ENCODE measurements at regions not wholly inside any gene's neighbourhood (a gene's known extent, or its start where the extent isn't known, plus 50 kb on each side); places are given as distances from the start of the nearest gene placed in this dataset.
"Not testable (repeated sequence)": the region's sequence is repeated elsewhere in the genome, so short reads cannot be mapped to it uniquely, and the experiment has no call there.

DNA sequence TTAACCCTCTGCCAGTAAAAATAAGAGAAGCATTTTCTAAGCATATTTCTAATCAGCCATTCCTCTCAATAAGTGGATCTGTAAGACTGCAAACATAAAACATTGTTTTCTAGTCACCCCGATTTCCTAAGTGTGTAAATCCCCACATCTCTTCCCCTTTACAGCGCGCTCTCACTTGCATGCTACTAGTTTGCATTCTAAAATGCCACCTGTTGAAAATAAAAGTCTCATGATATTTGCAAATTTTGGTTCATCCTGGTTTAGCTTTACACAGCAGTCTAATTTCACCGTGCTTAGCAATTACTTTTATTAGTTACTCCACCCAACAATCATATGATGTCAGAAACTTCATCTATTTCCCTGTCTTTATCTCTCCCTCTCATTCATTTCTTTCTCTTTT, 1230.7 kb upstream of the ZEB2 start:
- DNase-seq, result no peak

DNA sequence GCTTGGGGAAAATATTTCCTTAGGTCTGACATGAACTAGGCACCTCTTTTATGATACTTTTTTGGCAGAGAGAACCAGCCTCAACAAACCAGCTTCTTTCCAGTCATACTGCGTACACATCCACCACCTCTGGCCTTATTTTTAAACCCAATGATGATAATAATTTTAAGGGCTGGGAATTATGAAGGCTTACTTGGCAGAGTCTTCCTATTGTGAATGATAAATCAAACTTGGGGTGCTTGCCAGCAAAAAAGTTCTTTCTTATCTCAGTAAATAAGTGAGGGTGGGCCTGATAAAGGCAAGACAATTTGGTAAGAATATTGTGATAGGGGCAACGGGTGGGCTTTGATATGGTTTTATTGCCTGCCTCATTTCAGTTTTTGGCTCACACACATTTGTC, 1230.2 kb upstream of the ZEB2 start:
- DNase-seq, result no peak

DNA sequence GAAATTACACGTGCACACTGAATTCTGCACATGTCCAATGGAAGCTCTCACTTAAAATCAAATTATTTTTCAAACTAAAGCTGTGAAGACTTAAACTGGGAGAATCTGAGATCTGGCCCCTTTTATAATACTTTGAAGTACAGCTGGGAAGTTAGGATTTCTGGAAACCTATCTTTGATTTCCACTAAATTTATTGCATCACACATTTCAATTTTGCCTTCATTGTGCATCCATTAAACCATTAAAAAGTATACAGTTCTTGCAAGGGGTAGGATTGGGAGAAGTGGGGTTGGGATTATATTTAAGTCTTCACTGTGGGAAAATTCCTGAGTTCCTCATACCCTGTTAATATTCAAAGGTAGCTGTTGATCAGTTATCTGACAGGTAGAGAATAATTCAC, 1229.6 kb upstream of the ZEB2 start:
- DNase-seq, result no peak

DNA sequence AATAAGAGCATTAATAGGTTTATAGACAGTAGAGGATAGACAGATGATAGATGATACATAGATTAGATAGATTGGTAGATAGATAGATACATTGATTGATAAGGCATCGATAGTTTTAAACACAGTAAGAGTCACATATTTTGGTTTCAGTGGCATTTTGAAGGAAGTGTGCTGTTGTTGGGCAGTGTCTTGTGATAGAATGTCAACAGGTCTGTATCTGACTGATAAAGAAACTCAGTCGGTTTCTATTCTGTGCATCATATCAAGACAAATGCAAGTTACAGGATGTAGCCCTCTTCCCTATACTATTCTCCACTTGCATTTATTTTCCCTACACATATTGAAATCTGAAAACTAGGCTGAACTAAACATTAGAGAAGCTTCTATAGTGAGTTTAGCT, 1229.0 kb upstream of the ZEB2 start:
- DNase-seq, result no peak

DNA sequence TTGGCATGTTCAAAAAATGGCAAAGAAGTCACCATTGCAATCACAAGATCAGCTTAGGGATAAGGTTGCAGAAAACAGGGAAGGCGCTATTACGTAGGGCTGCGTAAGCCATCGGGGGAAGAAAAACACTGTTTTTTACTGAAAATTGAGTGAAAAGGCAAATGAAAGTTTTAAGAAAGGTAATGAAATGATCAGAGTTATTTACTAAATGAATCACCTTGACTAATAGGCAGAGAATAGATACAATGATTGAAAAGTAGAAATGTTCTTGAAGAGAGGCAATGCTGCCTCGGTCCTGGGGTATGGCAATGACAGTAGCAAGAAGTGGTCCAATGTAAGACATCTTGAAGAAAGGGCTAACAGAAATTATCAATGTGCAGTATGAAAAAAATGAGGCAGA, 1227.8 kb upstream of the ZEB2 start:
- no peak for DNase-seq

DNA sequence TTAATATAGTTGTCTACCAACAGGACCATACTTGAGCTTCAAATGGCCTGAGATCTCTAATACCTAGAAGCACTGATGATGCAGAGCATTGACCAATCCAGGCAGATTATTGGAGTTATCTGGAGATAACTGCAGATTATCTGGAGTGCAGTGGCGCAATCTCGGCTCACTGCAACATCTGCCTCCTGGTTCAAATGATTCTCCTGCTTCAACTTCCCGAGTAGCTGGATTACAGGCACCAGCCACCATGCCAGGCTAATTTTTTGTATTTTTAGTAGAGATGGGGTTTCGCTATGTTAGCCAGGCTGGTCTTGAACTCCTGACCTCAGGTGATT, 1225.4 kb upstream of the ZEB2 start:
- DNase-seq, result not testable (repeated sequence)

DNA sequence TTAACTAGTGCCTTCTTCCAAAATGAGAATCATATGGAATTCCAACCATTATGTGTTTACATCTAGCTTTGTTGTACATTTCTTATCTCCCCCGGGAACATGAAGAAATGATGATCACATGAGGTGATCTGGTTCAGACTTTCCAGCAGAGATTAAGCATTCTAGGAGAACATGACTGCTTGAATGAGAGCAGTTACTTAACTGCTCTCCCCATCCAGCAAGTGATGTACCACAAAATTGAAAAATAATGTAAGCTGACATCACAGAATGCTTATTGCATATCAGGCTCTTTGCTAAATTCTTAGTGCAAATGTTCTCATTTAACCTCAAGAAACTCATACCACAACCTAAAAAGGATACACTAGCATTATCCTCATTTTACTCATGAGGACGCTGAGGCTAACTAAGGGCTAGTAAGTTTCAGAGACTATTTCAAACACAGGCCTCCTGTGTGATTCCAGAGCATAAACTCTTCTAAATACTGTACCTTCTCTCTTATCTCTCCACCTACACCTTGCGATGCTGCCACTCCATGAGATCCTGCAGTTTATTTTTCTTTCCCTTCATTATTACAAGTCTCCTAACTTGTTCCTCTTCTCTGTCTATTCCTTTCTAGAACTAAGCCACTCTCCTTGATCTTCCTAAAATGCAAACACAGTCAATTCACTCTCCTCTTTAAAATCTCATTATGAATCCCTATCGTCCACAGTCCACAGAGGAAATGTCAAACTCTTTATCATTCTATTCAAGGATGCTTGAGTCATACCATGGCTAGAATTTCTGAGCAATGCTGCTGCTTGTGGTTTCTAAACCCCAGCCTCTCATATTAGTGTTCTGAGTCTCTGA, 1224.8 kb upstream of the ZEB2 start:
- DNase-seq, result no peak

DNA sequence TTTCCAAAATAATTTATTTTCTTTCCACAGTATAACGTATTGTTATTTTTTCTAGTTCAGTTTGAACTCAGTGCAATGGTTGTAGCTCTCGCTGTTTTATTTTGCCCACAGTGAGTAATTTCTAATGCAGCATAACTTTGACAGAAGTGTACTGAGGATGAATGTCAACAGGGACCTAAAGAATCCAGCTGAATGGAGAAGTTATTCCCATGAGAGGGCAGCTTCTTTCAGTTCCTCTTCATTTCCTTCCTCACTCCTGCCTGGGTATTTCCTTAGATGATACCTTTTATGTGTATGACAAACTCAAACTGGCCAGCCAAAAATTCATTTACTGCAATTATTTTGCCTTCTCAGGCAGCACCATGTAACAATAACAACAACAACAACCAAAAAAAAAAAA, 1223.1 kb upstream of the ZEB2 start:
- DNase-seq, result no peak

DNA sequence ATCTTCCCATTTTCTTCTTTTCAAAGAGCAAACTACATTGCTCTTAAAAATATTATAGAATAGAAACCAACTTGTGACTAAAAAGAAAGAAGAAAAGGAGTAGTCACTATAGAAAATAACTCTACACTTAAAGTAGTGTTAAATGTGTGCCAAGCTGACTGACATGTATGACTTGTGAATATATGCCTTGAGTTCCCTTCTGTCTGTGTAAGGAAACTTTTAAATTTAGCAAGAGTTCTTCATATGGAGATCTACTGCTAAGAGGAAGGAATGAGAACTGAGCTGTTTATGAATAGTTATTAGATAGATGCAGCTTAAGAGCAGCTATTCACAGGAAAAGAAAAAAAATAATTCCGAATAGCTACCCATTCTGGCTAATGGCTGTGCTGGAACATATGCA, 1221.7 kb upstream of the ZEB2 start:
- DNase-seq, result no peak

DNA sequence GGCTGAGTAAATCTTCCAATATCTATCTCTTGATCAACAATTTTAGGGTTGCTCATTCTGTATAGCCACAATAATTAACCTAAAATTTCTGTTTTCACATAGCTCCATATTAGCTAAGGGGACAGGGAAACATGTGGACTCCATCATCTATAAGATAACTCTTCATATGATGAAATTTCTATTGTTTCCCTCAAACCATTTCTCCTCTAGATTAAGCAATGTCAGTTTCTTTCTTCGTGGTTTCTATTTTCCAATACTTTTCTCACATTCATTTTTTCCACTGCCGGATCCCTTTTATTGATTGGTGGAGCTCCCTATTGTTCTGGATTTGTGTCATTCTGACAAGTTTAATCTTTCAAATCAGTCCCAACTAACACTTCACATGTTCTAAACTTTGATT, 1221.3 kb upstream of the ZEB2 start:
- DNase-seq, result no peak

DNA sequence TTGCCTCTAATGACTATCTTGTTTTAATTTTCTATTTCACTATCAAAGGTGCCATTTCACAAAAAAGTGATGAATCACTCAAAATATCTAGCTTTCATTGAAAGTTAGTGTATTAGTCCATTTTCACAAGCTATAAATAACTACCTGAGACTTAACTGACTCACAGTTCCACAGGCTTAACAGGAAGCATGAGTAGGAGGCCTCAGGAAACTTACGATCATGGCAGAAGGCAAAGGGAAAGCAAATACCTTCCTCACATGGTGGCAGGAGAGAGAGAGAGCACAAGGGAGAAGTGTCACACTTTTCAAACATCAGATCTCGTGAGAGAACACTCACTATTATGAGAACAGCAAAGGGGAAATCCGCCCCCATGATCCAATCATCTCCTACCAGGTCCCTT, 1220.4 kb upstream of the ZEB2 start:
- no peak for DNase-seq

DNA sequence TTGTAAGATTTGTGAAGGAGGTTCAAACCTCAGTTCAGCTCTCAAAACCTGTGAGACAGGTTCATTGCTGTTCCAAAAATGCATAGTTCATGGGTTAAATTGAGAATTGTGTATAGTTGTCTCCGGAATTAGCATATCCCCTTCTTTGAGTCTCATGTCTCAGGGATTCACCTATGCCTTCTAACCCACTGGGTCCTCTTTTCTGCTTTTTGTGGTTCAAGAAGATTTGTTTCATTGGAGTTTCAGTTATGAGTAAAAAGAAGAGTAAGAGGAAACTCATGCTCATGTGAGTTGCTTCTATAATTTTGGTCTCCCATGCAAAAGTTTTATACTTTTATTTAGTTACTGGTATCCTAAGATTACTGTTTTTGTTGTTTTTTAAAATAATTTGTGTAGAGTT, 1219.8 kb upstream of the ZEB2 start:
- DNase-seq, result no peak

DNA sequence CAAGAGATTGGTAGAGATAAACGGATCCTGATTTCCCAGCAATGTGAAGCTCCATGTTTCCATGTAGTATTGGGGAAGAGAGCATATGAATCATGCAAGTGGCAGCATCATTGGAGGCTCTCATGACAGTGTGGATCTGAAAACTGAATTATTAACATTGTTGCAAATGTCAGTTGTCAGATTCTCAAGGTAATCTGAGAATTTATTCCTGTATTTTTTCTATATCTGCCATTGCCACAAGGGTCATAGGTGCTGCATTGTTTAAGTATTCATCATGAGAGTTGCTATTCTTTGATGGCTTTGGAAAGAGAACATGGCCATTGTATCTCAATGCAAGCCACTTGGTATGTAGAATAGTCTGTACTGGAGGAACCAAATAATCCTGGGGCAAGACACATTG, 1217.0 kb upstream of the ZEB2 start:
- no peak for DNase-seq

DNA sequence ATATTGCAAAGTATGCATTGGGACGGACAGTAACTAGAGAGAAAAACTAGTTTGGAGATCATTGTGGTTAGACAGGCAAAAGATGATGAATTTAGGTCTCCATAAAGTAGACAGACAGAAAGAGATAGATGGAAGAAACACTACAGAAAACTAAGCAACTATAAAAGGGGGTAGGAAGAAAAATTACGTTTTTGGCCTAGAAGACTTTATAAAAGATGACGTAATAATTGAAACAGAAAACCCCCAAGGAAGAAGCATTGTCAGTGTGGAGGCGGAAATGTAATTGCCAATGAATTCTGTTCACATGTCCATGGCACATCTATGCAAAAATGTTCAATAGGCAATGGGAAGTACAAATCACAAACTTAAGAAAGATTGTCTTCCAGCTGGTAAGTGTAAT, 1211.5 kb upstream of the ZEB2 start:
- no peak for DNase-seq

DNA sequence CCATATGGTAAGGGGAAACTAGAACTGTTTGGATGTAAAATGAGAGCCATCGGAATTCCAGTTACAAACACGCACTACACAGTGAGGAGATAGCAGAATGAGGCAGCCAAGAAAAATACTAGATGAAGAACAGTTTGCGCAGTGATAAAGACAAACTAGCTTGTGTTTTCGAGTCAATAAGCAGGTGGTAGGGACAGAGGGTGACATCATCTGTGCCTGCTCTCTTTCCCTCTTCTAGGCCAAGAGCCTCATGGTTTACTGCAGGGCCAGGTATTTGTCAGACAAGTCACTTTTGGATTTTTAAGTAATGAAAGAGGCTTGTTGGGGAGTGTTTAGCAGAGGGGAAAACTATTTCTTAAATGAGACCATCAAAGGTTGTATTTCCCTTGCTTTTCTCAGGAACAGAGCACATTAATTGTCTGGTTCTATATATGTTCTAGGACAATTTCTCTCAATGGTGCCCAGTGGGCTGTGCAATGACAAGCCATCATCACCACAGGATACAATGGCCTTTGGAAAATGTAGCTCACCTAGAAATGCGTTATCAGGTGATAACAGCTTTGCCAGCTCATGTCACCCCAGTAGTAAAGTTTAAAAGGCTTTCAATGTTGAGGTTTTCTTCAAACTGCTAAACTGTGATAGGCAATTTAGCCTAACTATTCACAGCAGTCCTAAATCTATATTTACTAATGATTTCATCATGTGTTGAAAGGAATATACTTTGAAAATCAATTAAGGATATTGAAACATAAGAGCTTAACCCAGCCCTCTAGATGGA, 1210.3 kb upstream of the ZEB2 start:
- no peak for DNase-seq

DNA sequence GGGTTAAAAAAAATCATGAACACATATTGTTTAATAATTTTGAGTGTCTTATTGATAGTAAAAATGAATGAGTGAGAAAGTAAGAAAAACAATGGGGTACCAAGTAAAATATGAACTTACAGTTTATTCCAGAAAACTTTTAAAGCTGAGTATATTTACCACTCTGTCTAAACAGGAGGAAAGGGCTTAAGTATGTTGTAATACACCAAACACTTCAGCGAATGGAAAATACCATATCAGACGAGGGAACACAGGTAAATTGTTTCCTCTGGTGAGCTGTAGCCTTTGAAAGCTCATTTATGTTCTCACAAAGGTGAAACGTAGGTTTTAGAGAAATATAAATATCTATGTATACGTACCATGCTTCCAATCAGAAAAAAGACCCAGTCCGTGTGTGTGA, 1209.6 kb upstream of the ZEB2 start:
- no peak for DNase-seq

DNA sequence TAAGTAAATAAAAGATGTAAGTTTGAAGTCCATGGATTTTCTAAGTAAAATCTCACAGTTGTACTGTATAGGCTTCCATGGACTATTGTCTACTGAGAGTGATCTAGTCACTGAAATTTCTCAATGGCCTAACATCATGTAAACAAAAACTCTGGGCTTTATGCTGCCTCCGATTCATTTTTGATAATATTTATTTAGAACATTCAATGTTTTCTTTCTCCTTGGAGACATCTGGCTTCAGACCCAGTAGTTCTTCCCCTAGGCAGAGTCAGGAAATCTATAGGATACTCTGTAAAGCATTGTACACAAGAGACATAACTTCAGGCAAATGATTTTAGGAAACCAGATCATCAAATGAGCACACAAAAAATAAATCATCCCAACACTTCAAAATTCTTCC, 1208.6 kb upstream of the ZEB2 start:
- DNase-seq, result no peak

DNA sequence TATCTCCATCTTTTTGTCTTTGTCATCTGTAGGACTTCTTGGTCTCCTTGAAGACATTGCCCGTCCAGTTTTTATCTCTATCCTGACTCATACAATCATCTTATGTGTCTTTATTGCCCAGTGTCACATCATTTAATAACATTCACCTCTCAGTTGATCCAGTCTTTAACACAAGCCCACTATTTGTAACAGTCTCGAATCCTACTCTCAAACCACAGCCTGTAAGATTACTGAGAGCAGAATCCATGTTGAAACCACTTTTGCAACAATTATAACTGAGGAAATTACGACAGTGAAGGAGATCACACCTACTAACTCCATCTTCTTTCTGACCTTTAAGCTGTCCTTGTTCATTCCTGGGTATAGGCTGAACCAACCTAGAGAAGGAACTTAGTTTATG, 1206.0 kb upstream of the ZEB2 start:
- no peak for DNase-seq

DNA sequence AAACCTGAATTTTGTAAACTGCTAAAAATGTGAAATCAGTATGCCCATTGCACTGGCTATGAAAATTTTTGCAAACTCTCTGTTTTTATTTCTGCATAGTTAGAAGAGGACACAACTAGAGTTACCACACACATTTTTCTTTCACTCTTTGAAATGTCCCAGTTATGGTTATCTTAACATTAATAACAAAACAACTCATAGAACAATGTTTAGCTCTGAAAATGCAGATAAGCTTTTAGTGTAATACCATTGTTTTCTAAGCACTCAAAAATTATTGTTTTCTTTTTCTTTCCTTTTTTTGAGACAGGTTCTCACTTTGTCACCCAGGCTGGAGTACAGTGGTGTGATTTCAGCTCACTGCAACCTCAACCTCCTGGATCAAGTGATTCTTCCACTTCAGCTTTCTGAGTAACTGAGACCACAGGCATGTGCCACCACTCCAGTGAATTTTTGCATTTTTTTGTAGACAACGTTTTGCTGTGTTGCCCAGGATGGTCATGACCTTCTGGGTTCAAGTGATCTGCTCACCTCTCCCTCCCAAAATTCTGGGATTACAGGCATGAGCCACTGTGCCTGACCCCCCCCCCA, 1204.5 kb upstream of the ZEB2 start:
- no peak for DNase-seq

DNA sequence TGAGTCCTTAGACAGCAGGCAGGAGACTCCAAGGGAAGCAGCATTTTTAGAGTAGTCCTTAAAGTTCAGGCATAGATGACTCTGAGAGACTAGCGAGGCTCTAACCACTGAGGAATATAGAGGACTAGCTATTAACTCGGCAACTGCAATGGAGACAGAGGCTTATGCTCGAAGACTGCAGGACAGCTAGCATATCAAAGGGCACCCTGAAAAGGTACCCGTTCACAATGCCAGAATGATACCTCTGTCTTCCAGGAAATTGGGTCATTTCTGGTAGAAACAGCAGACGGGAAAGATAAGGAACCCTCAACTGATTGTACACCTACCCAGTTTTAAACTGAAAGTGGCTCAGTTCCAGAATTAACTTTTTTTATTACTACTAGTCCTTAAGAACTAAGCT, 1204.0 kb upstream of the ZEB2 start:
- DNase-seq, result no peak

DNA sequence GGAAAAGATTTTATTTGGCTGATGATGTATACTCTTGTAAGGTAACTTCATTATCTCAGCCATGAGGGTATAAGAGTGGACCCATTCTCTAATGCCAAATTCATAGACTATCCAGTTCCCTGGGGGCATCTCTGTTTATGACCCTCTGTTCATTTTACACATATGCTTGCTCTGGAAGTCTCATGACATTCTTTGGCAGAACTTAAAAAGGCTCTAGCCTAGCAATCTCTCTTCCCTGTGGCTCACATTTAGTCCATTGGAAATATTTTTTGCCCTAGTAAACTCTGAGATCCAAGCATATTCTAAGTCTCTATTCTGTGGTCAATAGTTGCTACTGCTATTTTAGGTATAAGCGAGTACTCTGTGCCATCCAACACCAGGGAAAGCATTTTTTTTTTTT, 1201.8 kb upstream of the ZEB2 start:
- DNase-seq, result no peak

DNA sequence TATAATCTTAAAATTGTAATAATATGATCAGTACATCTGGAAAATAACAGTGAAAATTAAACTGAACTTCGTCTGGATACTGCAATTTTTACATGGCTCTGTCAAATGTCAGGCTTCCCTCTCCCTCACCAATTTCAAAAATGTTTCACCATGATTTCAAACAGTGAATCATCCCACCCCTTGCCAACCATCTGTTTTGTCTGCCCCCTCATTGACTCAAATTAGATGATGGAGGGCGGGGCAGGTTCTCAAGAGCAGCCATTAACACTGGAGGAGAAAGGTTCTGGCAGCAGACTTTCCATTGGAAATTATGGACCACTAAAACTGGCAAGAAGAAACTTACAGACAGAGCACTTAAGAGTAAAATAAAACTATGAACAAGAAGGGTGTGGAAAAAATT, 1195.7 kb upstream of the ZEB2 start:
- no peak for DNase-seq

DNA sequence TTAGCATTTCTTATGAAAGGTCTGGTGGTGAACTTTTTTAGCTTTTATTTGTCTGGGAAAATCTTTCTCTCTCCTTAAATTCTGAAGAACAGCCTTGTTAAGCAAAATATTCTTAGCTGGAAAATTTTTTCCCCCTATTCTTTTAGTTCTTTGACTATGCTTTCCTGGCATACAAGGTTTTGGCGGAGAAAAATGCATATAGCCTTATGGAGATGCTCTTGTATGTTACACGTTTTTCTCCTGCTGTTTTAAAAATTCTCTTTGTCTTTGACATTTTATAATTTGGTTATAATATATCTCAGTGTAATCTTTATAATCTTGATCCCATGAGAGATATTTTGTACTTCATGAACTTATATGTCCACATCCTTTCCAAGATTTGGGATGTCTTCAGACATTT, 1190.4 kb upstream of the ZEB2 start:
- DNase-seq, result no peak

DNA sequence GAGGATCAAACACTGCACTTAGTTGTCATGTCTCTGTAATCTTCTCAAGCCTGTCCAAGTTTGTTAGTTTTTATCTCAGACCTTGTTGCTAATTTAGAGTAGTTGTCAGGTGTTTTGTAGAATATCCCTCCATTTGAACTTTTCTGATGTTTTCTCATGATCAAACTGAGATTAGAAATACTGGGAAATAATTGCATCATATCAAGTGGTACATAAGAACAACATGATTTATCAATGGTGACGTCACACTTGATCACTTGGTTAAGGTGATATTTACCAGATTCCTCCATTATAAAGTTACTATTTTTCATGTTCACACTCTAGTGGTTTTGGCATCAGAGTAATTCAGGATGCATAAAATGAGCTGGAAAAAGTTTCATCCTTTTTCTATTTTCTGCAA, 1182.4 kb upstream of the ZEB2 start:
- DNase-seq, result no peak

Measured in stimulated activated naive CD4-positive, alpha-beta T cell (primary cell).